HG03196 (cell line): ENCODE measurements at regions not wholly inside any gene's neighbourhood (a gene's known extent, or its start where the extent isn't known, plus 50 kb on each side); places are given as distances from the start of the nearest gene placed in this dataset.
"Not testable (repeated sequence)": the region's sequence is repeated elsewhere in the genome, so short reads cannot be mapped to it uniquely, and the experiment has no call there.

ENCODE experiments used
- ATAC-seq: cut with Tn5 transposase; IDR thresholded peaks from one replicate; pipeline ENCODE4 v1.9.1; 2021; ENCODE audit not compliant: unreplicated experiment

DNA sequence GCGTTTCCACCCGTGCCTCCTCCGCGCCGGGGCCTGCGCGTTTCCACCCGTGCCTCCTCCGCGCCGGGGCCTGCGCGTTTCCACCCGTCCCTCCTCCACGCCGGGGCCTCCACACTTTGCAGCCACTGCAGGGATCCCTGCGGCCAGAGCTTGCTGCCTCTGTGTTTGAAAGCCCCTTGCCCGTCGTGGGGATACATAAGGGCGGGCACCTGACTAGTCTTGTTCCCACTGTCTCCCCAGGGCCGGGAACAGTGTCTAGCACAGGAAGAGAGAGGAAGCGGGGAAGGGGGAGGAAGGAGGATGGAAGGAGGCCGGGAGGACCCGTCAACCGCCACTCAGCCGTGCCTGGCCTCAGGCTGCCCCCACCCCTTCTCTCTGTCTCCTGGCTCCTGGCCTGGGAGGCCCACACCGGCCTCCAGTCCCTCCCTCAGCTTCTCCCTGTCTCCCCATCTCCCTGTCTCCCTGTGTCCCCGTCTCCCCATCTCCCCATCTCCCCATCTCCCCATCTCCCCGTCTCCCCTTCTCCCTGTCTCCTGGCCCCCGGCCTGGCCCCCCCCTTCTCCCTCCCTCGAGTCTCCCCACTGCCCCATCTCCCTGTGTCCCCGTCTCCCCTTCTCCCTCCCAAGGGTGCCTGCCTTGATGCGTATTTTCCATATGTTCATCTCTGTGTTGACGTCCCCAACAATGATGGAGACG lies 155.6 kb upstream of the ZNF469 start:
- not testable (repeated sequence) for ATAC-seq

- not testable (repeated sequence) for ATAC-seq
Observed at GRCh38 chr16:88227722-88228482, 154.9 kb upstream of the ZNF469 start.

DNA sequence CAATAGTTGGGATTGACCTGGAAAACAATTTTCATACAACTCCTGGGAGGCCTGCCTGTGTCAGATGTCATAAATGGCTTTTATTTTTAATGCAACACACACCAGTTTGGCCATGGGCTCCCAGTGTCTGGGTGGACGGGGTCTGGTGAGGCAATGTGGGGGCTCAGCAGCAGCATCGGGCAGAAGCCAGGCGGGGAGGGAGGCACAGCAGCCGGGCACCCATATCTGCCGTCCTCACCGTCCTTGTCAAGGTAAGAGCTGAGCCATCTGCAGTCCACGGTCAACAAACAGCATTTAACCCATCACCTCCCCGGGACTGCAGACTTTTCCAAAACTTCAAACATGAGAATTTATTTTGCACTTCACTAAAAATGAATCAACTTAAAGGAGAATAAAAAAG lies 154.0 kb upstream of the ZNF469 start:
- not testable (repeated sequence) for ATAC-seq

DNA sequence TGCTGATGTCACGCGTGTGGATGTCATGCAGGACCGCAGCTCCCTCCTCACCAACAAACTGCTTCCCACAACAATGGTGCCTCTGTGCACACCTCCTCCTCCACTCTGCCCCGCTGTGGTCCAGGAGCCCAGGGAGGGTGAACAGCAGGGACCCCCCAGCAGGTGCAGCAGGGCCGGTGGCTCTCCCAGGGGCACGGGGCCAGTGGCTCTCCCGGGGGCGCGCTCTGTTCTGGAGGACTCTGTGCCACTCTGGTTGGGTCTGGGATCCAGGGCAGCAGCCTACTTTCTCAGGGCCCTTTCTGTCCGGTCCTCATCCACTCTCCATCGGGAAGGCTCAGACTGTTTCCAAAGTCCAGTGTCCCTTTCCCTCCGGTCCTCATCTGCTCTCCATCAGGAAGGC lies 153.0 kb upstream of the ZNF469 start:
- ATAC-seq = not testable (repeated sequence)

GRCh38 chr16:88230276-88230966 lies 152.3 kb upstream of the ZNF469 start:
- not testable (repeated sequence) for ATAC-seq

- ATAC-seq = not testable (repeated sequence)
Observed at GRCh38 chr16:88230967-88231615, 151.7 kb upstream of the ZNF469 start.

DNA sequence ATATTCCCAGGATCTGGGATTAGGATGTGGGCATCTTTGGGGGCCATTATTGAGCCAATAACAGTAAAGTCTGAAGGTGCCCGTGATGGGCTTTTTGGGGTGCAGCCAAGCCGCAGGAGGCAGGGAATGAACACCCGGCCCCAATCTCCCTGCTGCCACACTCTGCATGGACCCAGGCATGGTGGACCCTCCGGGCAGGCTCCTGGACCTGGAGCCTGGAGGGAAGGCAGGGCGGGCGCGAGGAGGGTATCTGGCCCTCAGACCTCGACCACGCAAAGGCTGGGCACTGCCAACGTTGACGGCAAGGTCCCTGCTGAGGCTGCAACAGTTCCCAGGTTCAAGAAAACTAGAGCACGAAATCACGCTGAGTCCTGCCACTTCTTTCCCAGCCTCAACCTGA lies 150.9 kb upstream of the ZNF469 start:
- not testable (repeated sequence) for ATAC-seq

DNA sequence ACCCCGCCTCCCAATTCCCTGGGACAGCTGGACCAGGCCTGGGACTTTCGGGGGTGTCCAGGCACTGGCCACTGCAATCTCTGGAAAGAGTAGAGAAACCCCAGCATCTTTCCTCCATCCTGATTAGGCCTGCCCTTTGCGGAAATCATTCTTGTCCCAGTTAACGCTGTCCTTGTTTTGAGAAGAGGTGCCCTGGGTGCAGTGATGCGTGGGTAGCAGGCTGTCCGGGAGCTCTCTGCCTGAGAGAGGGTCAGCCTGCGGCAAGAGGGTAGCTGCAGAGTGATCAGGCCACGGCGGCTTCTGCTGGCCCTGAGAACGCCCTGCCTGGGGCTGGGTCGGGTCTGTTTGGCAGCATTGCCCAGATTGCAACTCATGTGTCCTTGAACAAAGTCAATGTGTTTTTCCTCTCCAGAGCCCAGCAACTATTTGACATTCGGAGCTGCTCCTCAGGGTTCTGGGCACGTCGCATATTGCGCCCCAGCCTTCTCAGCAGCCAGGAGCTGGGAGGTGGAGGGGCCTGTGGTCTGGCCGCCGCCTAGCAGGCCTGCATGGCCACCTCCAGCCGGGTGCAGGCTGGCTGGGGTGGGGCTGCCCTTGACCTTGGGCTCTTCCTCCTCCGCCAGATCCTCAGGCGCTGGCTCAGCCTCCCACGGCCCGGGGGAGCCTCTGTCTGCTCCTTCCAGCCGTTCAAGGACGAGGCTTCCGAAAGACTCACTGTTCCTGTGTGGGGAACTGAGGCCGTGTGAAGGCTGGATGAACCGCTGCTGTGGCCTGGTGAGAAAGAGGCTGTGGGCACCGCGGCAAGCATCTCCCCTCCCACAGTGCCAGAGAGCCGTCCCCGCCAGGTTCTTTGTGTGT lies 150.1 kb upstream of the ZNF469 start:
- not testable (repeated sequence) for ATAC-seq

GRCh38 chr16:88233621-88234420 lies 148.9 kb upstream of the ZNF469 start:
- not testable (repeated sequence) for ATAC-seq

- not testable (repeated sequence) for ATAC-seq
Observed at GRCh38 chr16:88234421-88235271, 148.1 kb upstream of the ZNF469 start.

- ATAC-seq = not testable (repeated sequence)
Observed at GRCh38 chr16:88235691-88236090, 147.1 kb upstream of the ZNF469 start.

- ATAC-seq = not testable (repeated sequence)
Observed at GRCh38 chr16:88236229-88236628, 146.5 kb upstream of the ZNF469 start.

DNA sequence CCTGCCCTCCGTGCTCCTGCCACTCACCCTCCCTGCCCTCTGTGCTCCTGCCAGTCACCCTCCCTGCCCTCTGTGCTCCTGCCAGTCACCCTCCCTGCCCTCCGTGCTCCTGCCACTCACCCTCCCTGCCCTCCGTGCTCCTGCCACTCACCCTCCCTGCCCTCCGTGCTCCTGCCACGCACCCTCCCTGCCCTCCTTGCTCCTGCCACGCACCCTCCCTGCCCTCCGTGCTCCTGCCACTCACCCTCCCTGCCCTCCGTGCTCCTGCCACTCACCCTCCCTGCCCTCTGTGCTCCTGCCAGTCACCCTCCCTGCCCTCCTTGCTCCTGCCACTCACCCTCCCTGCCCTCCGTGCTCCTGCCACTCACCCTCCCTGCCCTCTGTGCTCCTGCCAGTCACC lies 145.4 kb upstream of the ZNF469 start:
- not testable (repeated sequence) for ATAC-seq

DNA sequence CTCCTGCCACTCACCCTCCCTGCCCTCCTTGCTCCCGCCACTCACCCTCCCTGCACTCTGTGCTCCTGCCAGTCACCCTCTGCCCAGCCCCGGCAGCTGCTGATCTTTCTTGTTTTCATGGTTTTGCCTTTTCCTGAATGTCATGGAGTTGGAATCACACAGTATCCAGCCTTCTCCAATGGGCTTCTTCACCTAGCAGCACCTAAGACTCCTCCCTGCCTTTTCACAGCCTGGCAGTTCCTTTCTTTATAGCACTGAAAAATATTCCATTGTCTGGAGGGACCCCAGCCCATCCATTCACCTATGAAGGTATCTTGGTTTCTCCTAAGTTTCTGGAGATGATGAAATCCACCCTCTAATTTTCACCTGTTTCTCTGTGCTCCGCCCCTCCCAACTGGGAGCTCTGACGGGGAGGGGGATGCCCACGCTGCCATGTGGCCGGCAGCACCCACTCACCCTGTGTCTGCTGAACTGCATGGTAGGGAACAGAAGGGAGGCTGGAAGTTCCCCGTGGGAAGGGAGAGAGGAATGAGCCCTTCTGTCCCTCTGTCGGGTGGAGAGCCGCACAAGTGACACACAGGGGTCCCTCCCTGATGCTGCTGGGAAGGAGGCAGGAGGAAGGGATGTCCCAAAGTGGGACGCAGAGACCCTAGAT lies 144.9 kb upstream of the ZNF469 start:
- ATAC-seq = not testable (repeated sequence)

GRCh38 chr16:88238732-88239274 lies 144.0 kb upstream of the ZNF469 start:
- peak; percentile 57 for ATAC-seq

DNA sequence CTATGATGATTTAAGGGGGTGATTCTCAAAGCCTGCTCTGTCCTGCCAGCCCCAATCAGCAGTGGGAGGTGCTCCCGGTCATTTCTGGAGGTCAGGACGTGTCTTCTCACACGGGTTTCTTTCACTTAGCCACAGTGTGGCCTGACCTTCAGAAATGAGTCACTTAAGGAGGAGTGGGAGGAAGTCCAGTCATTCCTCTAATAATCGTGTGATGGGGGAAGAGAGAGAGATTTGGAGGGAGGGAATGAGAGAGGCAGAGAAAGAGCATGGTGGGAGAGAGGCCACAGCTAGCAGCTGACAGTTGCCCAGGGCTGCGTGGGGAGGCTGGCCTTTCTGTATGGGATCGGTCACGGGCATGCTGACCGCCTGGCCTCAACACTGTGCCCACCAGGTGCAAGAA lies 142.6 kb upstream of the ZNF469 start:
- not testable (repeated sequence) for ATAC-seq

- ATAC-seq = not testable (repeated sequence)
Observed at GRCh38 chr16:88240776-88241175, 142.0 kb upstream of the ZNF469 start.
